ENCODE measurements at regions not wholly inside any gene's neighbourhood (a gene's known extent, or its start where the extent isn't known, plus 50 kb on each side); places are given as distances from the start of the nearest gene placed in this dataset.

DNA sequence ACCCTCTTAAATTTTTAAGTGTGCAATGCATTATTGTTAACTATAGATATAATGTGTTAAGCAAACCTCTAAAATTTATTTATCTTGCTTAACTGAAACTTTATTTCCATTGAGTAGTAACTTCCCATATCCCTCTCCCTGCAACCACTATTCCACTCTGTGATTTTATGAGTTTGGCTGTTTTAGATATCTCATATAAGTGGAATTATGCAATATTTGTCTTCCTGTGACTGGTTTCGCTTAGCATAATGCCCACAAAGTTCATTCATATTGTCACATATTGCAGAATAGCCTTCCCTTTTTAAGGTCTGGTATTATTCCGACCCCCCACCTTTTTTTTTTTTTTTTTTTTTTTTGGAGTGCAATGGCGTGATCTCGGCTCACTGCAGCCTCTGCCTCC, 247.6 kb downstream of the EMP1 start:
- H3K4me3 ChIP-seq (replicated peaks; ENCODE audit: insufficient read depth, low read length), result no peak overlapping the region
- no peak overlapping the region for H3K27ac ChIP-seq (replicated peaks)
- TF ChIP-seq, protein P1, sequence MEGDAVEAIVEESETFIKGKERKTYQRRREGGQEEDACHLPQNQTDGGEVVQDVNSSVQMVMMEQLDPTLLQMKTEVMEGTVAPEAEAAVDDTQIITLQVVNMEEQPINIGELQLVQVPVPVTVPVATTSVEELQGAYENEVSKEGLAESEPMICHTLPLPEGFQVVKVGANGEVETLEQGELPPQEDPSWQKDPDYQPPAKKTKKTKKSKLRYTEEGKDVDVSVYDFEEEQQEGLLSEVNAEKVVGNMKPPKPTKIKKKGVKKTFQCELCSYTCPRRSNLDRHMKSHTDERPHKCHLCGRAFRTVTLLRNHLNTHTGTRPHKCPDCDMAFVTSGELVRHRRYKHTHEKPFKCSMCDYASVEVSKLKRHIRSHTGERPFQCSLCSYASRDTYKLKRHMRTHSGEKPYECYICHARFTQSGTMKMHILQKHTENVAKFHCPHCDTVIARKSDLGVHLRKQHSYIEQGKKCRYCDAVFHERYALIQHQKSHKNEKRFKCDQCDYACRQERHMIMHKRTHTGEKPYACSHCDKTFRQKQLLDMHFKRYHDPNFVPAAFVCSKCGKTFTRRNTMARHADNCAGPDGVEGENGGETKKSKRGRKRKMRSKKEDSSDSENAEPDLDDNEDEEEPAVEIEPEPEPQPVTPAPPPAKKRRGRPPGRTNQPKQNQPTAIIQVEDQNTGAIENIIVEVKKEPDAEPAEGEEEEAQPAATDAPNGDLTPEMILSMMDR (IDR thresholded peaks at IDR 0.05; ENCODE audit: insufficient read depth, low read length), result no peak
- no peak for TF ChIP-seq SPI1 (IDR thresholded peaks at IDR 0.05; ENCODE audit: borderline replicate concordance, low read depth)
- TF ChIP-seq POLR2AphosphoS5 (IDR thresholded peaks at IDR 0.05; ENCODE audit: low read depth), result no peak
- TF ChIP-seq, protein P2, sequence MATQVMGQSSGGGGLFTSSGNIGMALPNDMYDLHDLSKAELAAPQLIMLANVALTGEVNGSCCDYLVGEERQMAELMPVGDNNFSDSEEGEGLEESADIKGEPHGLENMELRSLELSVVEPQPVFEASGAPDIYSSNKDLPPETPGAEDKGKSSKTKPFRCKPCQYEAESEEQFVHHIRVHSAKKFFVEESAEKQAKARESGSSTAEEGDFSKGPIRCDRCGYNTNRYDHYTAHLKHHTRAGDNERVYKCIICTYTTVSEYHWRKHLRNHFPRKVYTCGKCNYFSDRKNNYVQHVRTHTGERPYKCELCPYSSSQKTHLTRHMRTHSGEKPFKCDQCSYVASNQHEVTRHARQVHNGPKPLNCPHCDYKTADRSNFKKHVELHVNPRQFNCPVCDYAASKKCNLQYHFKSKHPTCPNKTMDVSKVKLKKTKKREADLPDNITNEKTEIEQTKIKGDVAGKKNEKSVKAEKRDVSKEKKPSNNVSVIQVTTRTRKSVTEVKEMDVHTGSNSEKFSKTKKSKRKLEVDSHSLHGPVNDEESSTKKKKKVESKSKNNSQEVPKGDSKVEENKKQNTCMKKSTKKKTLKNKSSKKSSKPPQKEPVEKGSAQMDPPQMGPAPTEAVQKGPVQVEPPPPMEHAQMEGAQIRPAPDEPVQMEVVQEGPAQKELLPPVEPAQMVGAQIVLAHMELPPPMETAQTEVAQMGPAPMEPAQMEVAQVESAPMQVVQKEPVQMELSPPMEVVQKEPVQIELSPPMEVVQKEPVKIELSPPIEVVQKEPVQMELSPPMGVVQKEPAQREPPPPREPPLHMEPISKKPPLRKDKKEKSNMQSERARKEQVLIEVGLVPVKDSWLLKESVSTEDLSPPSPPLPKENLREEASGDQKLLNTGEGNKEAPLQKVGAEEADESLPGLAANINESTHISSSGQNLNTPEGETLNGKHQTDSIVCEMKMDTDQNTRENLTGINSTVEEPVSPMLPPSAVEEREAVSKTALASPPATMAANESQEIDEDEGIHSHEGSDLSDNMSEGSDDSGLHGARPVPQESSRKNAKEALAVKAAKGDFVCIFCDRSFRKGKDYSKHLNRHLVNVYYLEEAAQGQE (IDR thresholded peaks at IDR 0.05; ENCODE audit: insufficient replicate concordance, low read depth), result no peak
- TF ChIP-seq GABPA (IDR thresholded peaks at IDR 0.05; ENCODE audit: low read depth), result no peak
- peaks cover 4% of the 10 kb centered on the region for H3K27me3 ChIP-seq (ENCODE audit: insufficient read depth, poor library complexity, severe bottlenecking)
- no peak for DNase-seq (ENCODE audit: low read depth in 1 of 2, low spot score in 1 of 2)

- TF ChIP-seq GABPA (IDR thresholded peaks at IDR 0.05; ENCODE audit: low read depth), result no peak
- no peak for TF ChIP-seq POLR2AphosphoS5 (IDR thresholded peaks at IDR 0.05; ENCODE audit: low read depth)
- no peak for TF ChIP-seq SPI1 (IDR thresholded peaks at IDR 0.05; ENCODE audit: borderline replicate concordance, low read depth)
- TF ChIP-seq, protein P1 (IDR thresholded peaks at IDR 0.05; ENCODE audit: insufficient read depth, low read length), result no peak
- TF ChIP-seq, protein P2 (IDR thresholded peaks at IDR 0.05; ENCODE audit: insufficient replicate concordance, low read depth), result no peak
- H3K27me3 ChIP-seq (ENCODE audit: insufficient read depth, poor library complexity, severe bottlenecking), result peaks cover 4% of the 10 kb centered on the region
- H3K27ac ChIP-seq (replicated peaks), result no peak overlapping the region
- no peak for DNase-seq (ENCODE audit: low read depth in 1 of 2, low spot score in 1 of 2)
- H3K4me3 ChIP-seq (replicated peaks; ENCODE audit: insufficient read depth, low read length), result no peak overlapping the region
Measured at GRCh38 chr12:13443498-13443897, 247.0 kb downstream of the EMP1 start.

- DNase-seq (ENCODE audit: low read depth in 1 of 2, low spot score in 1 of 2), result no peak
- H3K27ac ChIP-seq (replicated peaks), result no peak overlapping the region
- H3K27me3 ChIP-seq (ENCODE audit: insufficient read depth, poor library complexity, severe bottlenecking), result peaks cover 4% of the 10 kb centered on the region
- TF ChIP-seq, protein P1 (IDR thresholded peaks at IDR 0.05; ENCODE audit: insufficient read depth, low read length), result no peak
- H3K4me3 ChIP-seq (replicated peaks; ENCODE audit: insufficient read depth, low read length), result no peak overlapping the region
Measured at GRCh38 chr12:13443028-13443427, 246.5 kb downstream of the EMP1 start.

- Histone ChIP-seq H3K27me3 (ENCODE audit: insufficient read depth, poor library complexity, severe bottlenecking) (peaks cover 4% of the 10 kb centered on the region), H3K4me3 (replicated peaks; ENCODE audit: insufficient read depth, low read length) (no peak overlapping the region), H3K27ac (replicated peaks) (no peak overlapping the region)
- TF ChIP-seq POLR2AphosphoS5 (IDR thresholded peaks at IDR 0.05; ENCODE audit: low read depth) (no peak), GABPA (IDR thresholded peaks at IDR 0.05; ENCODE audit: low read depth) (no peak), SPI1 (IDR thresholded peaks at IDR 0.05; ENCODE audit: borderline replicate concordance, low read depth) (no peak)
- TF ChIP-seq, protein P1 (IDR thresholded peaks at IDR 0.05; ENCODE audit: insufficient read depth, low read length), result no peak
- TF ChIP-seq, protein P2 (IDR thresholded peaks at IDR 0.05; ENCODE audit: insufficient replicate concordance, low read depth), result no peak
- no peak for DNase-seq (ENCODE audit: low read depth in 1 of 2, low spot score in 1 of 2)
Measured at GRCh38 chr12:13442457-13442856, 245.9 kb downstream of the EMP1 start.
